BE2C (cell line): ENCODE measurements at regions not wholly inside any gene's neighbourhood (a gene's known extent, or its start where the extent isn't known, plus 50 kb on each side); places are given as distances from the start of the nearest gene placed in this dataset.
"Not testable (repeated sequence)": the region's sequence is repeated elsewhere in the genome, so short reads cannot be mapped to it uniquely, and the experiment has no call there.

Experiments used
- DNase-seq: peaks from one replicate; pipeline ENCODE4 v3.0.0-alpha.2; 2020
- H3K27me3 ChIP-seq: fragments of 250-450 bp; sonication (Bioruptor Pico); 2 replicates; pipeline ENCODE4 v1.5.1; 2020; ENCODE audit warnings: mild to moderate bottlenecking
- H3K36me3 ChIP-seq: fragments of 250-450 bp; sonication (Bioruptor Pico); 2 replicates; pipeline ENCODE4 v1.5.1; 2020; ENCODE audit warnings: mild to moderate bottlenecking
- H3K4me1 ChIP-seq: fragments of 250-450 bp; sonication (Bioruptor Pico); 2 replicates; pipeline ENCODE4 v1.5.1; 2020
- H3K4me3 ChIP-seq: 2 replicates; pipeline ENCODE4 v1.5.1; 2011; ENCODE audit warnings: low read depth, low read length
- H3K9me3 ChIP-seq: fragments of 250-450 bp; sonication (Bioruptor Pico); 2 replicates; pipeline ENCODE4 v1.5.1; 2020
- TF ChIP-seq, protein P1 (sequence below): IDR thresholded peaks from 2 replicates; pipeline ENCODE4 v1.5.1; 2012; ENCODE audit warnings: mild to moderate bottlenecking, low read depth, low read length

DNA sequence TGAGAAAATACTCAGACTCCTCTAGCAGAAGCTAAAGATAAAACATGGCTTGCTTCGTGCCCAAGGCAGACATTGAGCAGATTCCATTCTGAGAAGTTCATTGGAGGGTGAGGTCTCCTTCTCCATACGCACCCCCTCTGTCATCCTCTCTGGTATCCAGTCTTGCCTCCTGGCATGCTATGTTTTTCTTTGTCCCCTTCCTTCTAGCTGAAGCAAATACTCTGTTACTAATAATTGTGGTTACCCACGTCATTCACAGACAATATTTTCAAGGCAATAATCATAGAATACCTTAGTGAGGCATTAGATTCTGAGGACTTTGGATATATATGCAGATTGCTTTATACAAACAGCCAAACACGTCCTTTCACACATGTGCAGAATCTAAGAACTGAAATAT, 66.2 kb upstream of the KLF7 start:
- peaks cover 7% of the 10 kb centered on the region; the same call in 1 of the 2 replicates for H3K4me1 ChIP-seq
- no peak overlapping the region for H3K4me3 ChIP-seq
- TF ChIP-seq, protein P1, sequence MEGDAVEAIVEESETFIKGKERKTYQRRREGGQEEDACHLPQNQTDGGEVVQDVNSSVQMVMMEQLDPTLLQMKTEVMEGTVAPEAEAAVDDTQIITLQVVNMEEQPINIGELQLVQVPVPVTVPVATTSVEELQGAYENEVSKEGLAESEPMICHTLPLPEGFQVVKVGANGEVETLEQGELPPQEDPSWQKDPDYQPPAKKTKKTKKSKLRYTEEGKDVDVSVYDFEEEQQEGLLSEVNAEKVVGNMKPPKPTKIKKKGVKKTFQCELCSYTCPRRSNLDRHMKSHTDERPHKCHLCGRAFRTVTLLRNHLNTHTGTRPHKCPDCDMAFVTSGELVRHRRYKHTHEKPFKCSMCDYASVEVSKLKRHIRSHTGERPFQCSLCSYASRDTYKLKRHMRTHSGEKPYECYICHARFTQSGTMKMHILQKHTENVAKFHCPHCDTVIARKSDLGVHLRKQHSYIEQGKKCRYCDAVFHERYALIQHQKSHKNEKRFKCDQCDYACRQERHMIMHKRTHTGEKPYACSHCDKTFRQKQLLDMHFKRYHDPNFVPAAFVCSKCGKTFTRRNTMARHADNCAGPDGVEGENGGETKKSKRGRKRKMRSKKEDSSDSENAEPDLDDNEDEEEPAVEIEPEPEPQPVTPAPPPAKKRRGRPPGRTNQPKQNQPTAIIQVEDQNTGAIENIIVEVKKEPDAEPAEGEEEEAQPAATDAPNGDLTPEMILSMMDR, result no peak
- H3K36me3 ChIP-seq, result no peaks in the 10 kb centered on the region
- H3K9me3 ChIP-seq, result no peaks in the 10 kb centered on the region
- DNase-seq, result no peak
- H3K27me3 ChIP-seq, result no peaks in the 10 kb centered on the region

DNA sequence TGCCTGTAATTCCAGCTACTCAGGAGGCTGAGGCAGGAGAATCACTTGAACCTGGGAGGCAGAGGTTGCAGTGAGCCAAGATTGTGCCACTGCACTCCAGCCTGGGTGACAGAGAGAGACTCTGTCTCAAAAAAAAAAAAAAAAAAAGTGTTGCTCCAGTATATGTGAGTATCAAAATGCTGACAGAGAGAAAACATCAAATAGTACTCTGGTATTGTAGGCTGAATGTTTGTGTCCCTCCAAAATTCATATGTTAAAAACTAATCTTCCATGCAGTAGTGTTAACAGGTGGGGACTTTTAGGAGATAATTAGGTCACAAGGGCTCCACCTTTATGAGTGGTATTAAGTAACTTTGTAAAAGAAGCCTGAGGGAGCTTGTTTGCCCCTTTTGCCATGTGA, 67.4 kb upstream of the KLF7 start:
- not testable (repeated sequence) for DNase-seq, H3K27me3 ChIP-seq, H3K9me3 ChIP-seq, H3K4me1 ChIP-seq, H3K4me3 ChIP-seq, H3K36me3 ChIP-seq

GRCh38 chr2:207233731-207234130, 68.0 kb upstream of the KLF7 start:
- TF ChIP-seq, protein P1, result no peak
- Histone ChIP-seq H3K9me3 (no peaks in the 10 kb centered on the region), H3K36me3 (no peaks in the 10 kb centered on the region), H3K4me1 (peaks cover 7% of the 10 kb centered on the region; the same call in 1 of the 2 replicates), H3K4me3 (no peak overlapping the region), H3K27me3 (no peaks in the 10 kb centered on the region)
- DNase-seq, result no peak

- TF ChIP-seq, protein P1, result no peak
- Histone ChIP-seq H3K9me3 (no peaks in the 10 kb centered on the region), H3K4me3 (no peak overlapping the region), H3K36me3 (no peaks in the 10 kb centered on the region), H3K27me3 (no peaks in the 10 kb centered on the region), H3K4me1 (peaks cover under 1% of the 10 kb centered on the region; the same call in 1 of the 2 replicates)
- no peak for DNase-seq
Measured at GRCh38 chr2:207235621-207236020, 69.9 kb upstream of the KLF7 start.

- H3K4me3 ChIP-seq, result no peak overlapping the region
- no peaks in the 10 kb centered on the region for H3K9me3 ChIP-seq
- TF ChIP-seq, protein P1, result no peak
- no peaks in the 10 kb centered on the region for H3K27me3 ChIP-seq
- no peak for DNase-seq
- H3K36me3 ChIP-seq, result no peaks in the 10 kb centered on the region
- H3K4me1 ChIP-seq, result no peaks in the 10 kb centered on the region
Measured at GRCh38 chr2:207236156-207236935, 70.6 kb upstream of the KLF7 start.

DNA sequence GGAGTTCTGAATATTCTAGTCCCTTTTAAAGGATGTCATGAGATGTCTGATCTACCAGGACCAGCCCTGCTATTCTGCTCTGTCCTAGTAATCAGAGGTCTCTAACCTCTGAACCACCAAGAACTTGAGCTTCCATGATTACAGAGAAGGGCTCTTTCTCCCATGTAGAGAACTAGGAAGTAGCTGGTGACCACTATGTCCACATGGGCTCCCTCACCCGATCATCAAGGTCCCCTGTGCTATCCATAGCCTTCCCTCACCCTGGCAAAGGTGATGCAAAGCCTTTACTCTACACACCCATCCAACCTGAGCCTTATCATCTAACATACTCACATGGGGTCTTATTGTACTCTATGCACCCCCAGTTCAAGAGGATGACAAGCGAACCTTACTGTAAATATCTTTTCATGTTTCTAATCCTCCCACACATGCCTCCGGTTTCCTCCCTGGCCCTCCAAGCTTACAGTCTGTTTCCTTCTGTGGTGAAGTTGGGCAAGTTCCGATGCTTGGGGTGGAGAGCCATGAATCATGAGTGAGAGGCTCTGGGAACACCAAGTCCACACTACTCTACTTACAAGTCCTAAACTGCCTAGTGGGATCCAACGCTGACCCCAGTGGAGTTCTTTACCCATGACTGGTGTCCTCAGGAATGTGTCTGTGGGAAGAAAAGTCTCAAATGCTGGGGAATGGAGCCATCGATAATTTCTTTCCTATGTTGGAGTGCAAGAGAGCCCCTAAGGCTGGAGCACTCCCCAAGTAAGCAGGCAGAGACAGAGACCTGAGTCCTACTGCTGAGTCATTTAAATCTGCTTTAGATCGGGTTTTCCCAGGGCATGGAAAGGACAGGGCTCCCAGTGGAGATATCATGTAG, 73.3 kb upstream of the KLF7 start:
- Histone ChIP-seq H3K4me3 (no peak overlapping the region), H3K27me3 (no peaks in the 10 kb centered on the region), H3K36me3 (no peaks in the 10 kb centered on the region), H3K9me3 (no peaks in the 10 kb centered on the region), H3K4me1 (no peaks in the 10 kb centered on the region; the same call in 1 of the 2 replicates)
- TF ChIP-seq, protein P1, result no peak
- no peak for DNase-seq
